NCI-H1105 treated with DMSO at 0.1 percent for 48 hours (cell line): ENCODE measurements at regions not wholly inside any gene's neighbourhood (a gene's known extent, or its start where the extent isn't known, plus 50 kb on each side); places are given as distances from the start of the nearest gene placed in this dataset.
A peak's percentile ranks its signal among the peaks of the same experiment; 100 is the strongest.
"Not testable (repeated sequence)": the region's sequence is repeated elsewhere in the genome, so short reads cannot be mapped to it uniquely, and the experiment has no call there.

ENCODE experiments used
- DNase-seq: peaks from one replicate; lab custom pipeline; 2025; lab: John Stamatoyannopoulos, UW

DNA sequence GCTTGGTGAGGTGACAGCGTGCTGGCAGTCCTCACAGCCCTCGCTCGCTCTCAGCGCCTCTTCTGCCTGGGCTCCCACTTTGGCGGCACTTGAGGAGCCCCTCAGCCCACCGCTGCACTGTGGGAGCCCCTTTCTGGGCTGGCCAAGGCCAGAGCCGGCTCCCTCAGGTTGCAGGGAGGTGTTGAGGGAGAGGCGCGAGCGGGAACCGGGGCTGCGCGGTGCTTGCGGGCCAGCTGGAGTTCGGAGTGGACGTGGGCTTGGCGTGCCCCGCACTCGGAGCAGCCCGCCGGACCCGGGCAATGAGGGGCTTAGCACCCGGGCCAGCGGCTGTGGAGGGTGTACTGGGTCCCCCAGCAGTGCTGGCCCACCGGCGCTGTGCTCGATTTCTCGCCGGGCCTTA is 134.2 kb upstream of the BASP1 start:
- DNase-seq: not testable (repeated sequence)

DNA sequence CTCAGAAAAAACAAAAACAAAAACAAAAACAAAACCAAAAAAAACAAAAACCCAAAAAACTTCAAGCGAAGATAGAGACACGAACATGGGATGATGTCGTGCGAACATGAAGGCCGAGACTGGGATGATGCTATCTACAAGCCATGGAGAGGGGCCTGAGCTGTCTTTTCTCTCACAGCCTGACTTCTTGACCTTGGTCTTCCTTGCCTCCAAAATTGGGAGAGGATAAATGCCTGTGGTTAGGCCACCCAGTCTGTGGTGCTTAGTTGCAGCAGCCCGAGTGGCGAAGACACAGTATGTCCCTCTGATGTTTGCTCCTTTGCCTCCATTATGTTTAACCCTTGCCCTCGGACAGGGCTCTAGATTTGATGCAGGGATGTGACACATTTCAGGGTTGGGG is 130.4 kb upstream of the BASP1 start:
- no peak for DNase-seq

DNA sequence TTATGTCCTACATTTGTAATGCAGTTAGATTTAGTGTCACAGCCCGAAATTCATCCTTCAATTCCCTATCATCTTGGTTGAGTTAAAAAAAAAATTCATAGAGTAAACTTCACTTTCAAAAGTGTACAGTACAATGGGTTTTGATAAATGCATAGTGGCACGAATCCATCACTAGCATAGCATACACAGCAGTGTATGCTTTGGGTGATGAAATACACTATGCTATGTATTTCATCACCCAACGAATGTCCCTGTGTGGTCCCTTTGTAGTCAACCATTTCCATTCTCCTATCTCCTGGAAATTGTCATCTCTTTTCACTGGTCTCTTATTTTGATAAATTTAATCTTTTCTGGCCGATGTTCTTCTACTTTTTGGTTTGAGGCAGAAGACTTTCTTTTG is 129.4 kb upstream of the BASP1 start:
- DNase-seq: no peak

DNA sequence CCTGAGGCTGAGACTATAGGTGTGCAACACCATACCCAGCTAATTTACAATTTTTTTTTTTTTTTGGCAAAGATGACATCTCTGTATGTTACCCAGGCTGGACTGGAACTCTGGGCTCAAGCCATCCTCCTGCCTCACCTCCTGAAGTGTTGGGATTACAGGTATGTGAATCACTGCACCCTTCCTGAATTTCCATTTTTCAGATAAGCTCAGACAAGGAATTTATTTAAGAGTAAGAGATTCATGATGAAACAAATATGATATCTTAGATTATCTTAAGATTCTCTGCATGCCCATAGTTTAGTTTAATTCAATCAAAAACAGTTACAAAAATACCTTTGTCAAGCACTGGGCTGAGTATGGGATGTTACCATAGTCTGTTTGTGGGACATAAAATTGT is 128.4 kb upstream of the BASP1 start:
- no peak for DNase-seq

DNA sequence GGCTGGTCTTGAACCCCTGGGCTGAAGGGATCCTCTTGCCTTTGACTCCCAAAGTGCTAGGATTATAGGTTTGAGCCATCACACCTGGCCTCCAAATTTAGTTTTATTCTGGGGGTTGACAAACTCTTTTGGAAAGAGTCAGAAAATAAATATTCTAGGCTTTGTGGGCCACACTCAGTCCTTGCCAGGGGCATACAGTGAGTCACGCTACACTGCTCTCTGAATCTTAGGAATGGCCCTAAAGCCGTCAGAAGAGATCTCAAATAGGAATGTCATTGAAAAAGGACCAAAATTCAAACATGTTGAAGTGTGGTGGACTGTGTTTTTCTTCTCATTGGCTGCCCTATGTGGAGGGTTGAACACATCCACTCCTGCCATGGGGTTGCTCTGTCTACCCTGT is 127.7 kb upstream of the BASP1 start:
- no peak for DNase-seq

DNA sequence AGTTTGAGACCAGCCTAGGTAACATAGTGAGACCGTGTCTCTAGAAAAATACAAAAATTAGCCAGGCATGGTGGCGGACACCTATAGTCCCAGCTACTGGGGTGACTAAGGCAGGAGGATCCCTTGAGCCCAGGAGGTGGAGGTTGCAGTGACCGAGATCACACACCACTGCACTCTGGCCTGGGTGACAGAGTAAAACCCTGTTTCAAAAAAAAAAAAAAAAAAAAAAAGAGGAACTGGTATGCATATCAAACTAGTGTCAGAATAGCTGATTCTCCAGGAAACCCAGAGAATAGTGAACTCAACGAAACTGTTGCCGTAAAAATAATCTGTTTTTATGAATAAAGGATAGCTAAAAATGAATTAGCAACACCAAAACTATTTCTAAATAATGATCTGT is 126.6 kb upstream of the BASP1 start:
- DNase-seq: no peak

DNA sequence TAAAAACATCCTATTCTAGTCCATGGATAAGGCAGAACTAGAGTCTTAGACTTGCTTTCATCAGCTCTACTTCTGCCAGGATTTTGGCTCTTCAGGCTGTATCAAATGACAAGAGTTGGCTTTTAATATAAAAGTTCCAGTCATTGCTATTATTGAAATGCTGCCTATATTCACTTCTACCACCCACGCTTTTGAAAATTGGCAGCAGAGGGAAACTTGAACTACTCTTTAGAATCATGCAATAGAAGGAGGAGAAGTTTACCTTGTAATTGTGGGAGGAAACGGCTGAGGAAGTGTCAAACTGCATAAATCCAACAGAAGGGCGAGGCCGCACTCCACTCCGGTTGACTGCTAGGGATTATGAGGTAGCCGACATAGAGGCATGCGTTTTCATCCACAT is 122.6 kb upstream of the BASP1 start:
- no peak for DNase-seq

DNA sequence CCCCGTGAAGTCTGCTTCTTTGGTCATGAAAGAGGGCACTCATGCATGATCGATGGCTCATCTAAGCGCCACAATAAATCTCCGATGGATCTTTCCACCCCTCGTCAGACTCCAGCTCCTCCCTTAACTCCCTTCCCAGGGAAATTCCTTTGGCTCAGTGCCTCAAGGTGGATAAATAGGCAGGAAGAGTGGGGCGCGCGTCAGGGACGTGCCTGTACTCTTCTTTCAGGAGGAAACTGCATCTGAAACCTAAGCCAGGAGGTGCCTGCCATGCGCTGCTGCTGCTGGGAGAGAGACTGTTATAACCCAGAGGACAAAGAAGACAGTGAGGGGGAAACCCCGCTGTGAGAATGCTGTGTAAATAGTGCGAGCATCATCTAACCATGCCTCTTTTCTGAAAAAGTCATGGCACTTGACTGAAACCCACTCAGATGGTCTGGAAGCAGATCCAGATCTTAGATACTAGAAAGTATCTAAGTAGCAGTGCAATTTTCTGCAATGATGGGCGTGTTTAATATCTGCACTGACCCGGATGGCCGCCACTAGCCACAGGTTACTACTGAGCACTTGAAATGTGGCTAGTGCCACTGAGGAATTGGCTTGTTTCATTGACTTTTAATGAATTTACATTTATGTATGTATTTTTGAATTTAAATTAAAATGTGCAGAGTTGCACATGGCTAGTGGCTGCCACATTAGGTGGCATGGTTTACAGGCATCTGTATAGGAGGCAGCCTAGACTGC is 120.3 kb upstream of the BASP1 start:
- DNase-seq: no peak

DNA sequence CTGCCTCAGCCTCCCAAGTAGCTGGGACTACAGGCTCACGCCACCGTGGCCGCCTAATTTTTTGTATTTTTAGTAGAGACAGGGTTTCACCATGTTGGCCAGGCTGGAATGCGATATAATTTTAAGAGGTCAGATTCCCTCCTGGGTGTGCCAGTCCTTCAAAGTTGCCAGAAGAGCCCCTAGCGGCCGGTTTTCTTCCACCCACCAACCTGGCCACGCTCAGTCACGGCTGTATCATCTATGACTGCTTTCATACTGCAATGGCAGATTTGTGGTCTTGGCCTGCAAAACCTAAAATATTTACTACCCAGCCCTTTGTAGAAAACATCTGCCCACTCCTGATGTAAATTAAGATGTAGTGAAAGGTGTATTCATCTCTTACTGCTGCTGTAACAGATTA is 117.5 kb upstream of the BASP1 start:
- no peak for DNase-seq

DNA sequence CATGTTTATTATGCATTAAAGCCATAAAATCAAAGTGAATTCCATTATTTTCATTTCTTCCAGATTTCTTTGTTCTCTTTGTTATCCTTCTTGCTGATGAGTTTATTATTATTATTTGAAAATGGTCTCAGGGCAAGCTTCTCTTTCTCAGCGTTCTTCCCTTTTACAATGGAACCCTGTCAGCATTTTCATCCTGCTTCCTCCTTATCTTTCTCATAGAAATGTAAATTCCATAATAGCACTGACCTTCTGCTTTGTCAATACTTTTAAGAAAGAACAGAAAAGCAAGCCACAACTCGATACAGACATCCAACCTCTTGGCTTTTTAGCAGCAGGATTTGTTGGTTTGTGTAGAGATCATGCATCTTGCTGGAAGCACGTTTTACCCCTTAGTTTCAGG is 114.0 kb upstream of the BASP1 start:
- no peak for DNase-seq

DNA sequence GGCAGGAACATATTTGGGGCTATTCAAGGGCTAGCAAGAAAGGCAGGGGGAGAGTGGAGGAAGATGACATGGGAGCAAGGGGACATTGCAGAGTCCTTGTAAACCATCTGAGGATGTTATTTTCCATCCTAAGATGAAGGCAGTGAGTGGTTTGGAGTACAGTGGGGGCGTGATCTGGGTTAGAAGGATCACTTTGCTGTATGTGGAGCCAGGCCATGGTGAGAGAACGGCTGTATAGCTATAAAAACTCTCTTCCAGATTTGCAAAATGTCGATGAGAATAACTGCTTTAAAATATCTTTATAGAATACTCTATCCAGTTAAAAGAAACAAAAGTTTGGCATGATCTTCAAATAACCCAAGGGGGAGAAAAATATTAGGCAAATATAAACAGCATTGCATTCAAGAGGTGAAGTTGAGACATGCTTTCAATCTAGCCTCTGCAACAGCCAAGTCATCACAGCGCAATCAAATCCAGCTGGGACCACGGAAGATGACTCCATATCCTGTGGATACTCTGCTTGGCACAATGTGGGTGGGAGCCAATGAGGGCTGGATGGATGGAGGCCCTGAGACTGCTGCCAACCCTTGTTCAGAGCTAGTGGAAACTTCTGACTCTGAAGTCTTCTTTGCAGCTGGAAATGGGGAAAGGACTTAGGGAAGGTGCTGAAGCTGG is 111.5 kb upstream of the BASP1 start:
- DNase-seq: no peak

DNA sequence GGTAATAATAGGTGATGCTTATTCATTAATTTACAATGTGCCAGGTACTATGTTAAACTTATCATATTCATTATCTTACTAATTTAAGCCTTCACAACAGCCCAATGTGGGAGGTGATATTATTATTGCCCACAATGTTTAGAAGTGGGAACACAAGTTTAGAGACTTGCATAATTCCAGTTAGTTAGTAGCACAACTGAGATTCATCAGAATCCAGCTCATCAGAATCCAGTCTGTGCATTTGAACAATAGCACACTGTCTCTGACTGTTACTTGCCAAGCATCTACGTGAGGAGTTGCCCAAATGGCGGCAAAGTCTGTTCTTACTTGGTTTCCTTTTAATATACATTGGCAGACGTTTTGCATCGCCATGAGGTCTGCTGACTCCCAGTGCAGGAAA is 110.9 kb upstream of the BASP1 start:
- no peak for DNase-seq

DNA sequence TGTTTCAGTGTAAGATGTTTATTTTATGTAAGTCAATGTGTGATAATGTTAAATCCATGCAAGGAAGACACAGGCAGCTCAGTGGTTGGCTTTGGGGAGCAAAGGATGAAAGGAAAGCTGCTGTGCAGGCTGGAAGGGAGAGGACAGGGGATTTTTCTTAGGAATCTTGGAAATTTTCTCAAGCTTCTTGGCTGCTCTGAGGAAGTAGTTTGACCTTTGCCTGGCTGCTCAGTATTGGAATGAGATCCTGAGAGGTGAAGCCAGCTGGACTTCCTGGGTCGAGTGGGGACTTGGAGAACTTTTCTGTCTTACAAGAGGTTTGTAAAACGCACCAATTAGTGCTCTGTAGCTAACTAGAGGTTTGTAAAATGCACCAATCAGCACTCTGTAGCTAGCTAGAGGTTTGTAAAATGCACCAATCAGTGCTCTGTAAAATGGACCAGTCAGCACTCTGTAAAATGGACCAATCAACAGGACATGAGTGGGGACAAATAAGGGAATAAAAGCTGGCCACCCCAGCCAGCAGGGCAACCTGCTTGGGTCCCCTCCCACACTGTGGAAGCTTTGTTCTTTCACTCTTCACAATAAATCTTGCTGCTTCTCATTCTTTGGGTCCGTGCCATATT is 105.2 kb upstream of the BASP1 start:
- not testable (repeated sequence) for DNase-seq

DNA sequence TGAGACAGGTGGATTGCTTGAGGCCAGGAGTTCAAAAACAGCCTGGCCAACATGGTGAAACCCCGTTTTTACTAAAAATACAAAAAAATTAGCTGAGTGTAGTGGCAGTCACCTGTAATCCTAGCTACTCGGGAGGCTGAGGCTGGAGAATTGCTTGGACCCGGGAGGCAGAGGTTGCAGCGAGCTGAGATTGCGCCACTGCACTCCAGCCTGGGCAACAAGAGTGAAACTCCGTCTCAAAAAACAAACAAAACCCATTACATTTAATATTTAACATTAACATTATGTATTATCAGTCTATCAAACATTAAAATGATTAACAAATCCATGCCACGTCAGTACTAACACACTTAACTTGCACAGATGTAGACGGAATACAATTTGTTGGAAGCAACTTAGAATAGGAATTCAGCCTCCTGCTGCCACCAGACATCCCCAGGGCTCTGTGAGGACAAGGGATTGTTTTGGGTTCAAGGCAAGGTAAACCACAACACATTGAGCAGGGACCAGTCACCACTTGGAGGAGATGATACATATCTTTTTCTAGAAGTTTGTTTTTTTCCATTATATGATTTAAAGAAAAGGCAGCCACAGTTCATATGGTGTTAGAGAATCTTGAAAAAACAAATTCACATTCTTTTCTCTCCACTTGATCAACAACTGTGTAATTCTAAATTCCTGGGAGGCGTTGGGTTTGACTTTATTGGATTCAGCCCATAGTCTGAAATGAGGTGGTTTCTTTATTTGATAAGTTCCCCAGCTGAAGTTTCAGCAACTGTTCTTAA is 104.1 kb upstream of the BASP1 start:
- no peak for DNase-seq

DNA sequence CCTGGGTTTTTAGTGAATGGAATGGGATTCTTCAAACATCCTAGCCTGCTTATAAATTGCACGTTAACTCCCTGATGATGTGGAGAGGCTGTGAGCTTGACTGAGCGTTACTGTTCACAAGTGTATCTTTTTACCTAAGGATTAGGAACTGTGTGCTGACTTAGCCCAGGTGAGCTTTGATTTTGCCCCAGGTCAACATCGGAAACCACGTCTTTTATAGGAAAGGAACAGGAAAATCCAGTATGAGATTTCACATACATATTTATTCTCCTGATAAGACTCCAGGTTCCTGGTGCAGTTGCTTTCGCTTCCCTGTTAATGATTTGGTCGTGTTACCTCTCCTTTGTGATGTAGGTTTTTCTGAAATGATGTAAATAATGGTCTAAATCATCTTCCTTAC is 103.2 kb upstream of the BASP1 start:
- DNase-seq: no peak

DNA sequence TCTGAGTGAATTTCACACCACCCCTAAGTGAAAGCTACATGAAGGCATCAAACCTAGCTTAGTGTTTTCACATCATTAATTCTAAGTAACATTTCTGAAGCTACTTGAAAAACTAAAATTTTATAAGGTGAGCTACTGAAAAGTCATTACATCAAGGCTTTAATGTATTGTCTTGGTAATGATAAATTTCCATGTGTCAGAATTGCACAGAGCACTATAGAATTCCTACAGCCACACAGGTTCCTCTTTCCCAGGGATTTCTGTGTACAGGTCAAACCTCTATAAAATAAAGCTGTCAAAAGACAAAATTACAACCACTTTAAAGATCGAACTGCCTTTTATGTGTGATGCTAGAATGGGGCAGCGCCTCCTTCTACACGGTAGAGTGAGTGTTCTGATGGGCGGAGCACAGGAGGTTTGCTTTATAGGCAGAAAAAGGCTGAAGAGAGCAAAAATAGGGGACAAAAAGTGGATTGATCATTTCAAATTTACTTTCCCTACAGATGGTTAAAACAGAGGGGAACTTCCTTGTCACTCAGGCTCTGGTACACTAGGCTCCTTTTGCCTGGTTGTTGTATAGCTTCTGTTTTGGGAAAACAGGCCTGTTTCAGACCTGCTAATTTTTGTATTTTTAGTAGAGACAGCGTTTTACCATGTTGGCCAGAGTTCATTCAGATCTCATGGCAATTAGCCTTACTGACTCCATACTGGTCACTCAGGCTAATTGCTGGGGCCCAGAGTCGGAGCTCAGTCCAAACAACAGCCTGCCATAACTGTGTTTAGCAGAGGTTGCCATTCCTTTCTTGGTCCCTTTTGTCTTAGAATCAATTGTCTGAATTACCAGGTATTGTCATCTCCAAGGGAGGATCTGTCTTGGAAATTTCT is 102.5 kb upstream of the BASP1 start:
- DNase-seq: no peak

DNA sequence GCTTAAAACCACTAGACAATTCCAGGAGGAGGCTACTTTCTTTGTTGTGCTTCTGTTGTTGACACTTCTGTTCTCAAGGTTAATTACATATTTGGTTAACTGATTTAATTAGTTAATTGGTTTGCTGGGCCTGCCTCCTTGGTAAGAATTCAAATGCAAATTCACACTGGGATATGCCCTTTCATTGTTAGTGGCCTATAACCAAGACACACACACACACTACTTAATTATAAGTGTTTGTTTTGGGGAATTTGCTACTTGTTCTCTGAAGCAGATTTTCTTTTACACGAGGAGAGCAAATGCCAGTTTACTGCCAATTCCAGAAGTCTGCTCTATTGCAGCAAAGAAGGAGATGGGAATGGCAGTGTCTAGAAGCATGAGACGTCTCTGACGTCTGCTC is 101.6 kb upstream of the BASP1 start:
- peak; percentile 21 for DNase-seq

DNA sequence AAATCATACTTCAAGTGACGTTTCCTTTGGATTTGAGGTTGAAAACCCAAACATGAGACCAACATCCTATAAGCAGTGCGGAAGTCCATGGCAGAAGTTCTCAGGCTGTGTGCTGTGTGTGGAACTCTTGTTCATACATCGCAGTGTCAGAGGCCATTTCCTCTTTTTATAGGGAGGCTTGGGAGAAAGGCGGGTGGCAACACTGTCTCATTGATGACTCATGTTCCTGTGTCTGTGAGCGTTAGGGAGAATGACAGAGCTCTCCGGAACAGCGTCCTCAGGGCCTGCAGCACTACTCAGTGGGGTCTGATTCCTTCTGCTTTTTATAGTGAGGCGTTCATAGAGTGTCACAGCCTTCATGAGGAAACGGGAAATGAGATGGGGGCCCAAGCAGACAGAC is 98.8 kb upstream of the BASP1 start:
- DNase-seq: no peak

DNA sequence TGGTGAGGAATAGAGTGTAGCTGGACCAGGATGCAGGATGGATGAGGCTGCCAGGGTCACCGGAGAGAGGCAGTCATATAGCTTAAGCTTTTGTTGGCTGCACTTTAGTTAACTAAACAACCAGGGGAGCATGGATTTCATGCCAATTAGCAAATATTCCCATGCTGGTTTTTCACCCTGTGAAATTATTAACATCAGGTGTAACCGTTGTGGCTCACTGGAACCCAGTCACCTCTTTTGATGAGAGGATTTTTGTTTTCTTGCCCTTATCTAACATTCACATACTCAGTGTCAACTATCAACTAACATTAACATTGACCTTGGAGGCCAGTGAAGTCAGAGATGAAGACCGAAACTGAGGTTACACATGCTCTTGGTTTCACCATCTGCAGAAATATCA is 97.2 kb upstream of the BASP1 start:
- no peak for DNase-seq

DNA sequence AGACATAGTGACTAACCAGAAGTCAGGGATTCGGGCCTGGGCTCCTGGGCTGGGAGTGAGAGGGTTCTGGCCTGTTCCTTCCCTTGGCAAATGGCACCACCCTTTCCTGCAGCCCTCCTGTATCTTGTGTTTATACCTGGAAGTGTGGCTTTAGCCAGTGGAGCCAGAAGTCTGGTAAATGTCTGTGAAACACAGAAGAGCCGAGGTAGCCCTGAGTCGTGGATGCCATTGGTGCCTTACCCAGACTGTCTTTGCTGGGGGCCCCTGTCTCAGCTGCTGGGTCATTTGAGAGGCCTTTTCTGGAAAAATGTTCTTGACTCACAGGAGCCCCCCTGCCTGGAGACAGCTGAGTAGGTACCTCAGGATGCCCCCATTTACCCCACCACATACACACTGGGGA is 95.7 kb upstream of the BASP1 start:
- no peak for DNase-seq

DNA sequence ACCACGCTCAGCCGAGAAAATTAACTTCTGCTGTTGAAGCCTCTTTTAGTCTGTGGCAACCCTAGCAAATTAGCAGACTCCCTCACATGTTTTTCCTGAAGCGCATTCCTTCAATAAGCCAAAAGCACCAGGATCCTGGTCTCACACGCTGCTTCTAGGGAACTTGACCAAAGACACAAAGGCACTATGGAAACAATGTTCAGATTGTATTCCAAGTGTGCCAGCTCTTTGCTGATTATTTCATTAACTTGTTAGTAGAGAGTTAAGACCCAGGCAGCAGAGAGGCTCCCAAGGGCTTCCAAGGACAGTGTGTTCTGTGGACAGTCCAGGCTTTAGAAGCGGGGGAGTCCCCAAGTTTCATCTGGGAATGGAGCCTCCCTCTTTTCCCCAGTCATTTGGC is 94.4 kb upstream of the BASP1 start:
- no peak for DNase-seq

DNA sequence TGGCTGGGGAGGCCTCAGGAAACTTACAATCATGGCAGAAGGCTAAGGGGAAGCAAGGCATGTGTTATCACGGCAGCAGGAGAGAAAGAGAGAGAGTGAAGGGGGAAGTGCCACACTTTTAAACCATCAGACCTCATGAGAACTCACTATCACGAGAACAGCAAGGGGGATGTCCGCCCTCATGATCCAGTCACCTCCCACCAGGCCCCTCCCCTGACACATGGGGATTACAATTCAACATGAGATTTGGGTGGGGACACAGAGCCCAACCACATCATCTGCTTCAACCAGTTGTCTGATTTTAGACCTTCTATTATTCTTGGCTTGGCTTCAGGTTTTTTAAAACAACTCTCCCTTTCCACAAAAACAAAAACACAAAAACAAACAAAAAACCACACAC is 93.7 kb upstream of the BASP1 start:
- not testable (repeated sequence) for DNase-seq
